ENCODE measurements at regions not wholly inside any gene's neighbourhood (a gene's known extent, or its start where the extent isn't known, plus 50 kb on each side); places are given as distances from the start of the nearest gene placed in this dataset.

DNA sequence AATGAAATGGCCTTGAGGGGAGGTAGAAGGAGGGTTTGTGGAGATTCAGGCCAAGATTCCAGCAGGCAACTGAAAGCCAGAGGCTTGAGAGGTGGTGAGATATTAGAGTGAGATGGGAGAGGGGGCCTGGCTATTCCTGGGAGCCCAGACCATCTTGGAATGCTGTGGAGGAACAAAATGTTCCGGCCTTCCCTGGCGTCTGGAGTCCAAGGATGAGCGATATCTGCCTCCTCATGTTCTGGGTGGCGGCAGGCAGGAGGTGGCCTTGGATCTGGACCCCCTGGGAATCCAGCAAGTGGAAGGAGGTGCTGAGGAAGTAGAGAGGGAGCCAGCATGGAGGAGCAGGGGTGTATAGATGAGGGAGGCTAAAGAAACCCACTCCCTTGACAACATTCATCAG, 335.9 kb downstream of the CYP26B1 start:
- ATAC-seq (no peak), DNase-seq (peak in 1 of 5 donors; percentile 5)
- H3K4me1 ChIP-seq: peaks cover 0 to 10% (median 0%) of the 10 kb centered on the region in 12 donors
- intact Hi-C loops (cut with DNase I): no loop called here
- TF ChIP-seq POLR2A (IDR thresholded peaks at IDR 0.05): no peak
- TF ChIP-seq, protein P1, sequence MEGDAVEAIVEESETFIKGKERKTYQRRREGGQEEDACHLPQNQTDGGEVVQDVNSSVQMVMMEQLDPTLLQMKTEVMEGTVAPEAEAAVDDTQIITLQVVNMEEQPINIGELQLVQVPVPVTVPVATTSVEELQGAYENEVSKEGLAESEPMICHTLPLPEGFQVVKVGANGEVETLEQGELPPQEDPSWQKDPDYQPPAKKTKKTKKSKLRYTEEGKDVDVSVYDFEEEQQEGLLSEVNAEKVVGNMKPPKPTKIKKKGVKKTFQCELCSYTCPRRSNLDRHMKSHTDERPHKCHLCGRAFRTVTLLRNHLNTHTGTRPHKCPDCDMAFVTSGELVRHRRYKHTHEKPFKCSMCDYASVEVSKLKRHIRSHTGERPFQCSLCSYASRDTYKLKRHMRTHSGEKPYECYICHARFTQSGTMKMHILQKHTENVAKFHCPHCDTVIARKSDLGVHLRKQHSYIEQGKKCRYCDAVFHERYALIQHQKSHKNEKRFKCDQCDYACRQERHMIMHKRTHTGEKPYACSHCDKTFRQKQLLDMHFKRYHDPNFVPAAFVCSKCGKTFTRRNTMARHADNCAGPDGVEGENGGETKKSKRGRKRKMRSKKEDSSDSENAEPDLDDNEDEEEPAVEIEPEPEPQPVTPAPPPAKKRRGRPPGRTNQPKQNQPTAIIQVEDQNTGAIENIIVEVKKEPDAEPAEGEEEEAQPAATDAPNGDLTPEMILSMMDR (IDR thresholded peaks at IDR 0.05): no peak
- 88 to 98% (median 95%) methylated on average over 4 of the region's 4 CpGs for WGBS, 4 donors
- no peaks in the 10 kb centered on the region for H3K36me3 ChIP-seq
- no peaks in the 10 kb centered on the region for H3K27me3 ChIP-seq
- no peaks in the 10 kb centered on the region for H3K9me3 ChIP-seq
- H3K27ac ChIP-seq: no peak overlapping the region
- no peak overlapping the region for H3K4me3 ChIP-seq

- H3K9me3 ChIP-seq: no peaks in the 10 kb centered on the region
- peak in 1 of 5 donors; percentile 8 for DNase-seq
- TF ChIP-seq, protein P1 (IDR thresholded peaks at IDR 0.05): no peak
- TF ChIP-seq POLR2A (IDR thresholded peaks at IDR 0.05): no peak
- no peak overlapping the region for H3K27ac ChIP-seq
- peaks cover 0 to 10% (median 0%) of the 10 kb centered on the region in 12 donors for H3K4me1 ChIP-seq
- intact Hi-C loops (cut with DNase I): no loop called here
- no peaks in the 10 kb centered on the region for H3K36me3 ChIP-seq
- no peaks in the 10 kb centered on the region for H3K27me3 ChIP-seq
- no peak overlapping the region for H3K4me3 ChIP-seq
- no peak for ATAC-seq
Observed at GRCh38 chr2:71811157-71811556, 336.5 kb downstream of the CYP26B1 start.

DNA sequence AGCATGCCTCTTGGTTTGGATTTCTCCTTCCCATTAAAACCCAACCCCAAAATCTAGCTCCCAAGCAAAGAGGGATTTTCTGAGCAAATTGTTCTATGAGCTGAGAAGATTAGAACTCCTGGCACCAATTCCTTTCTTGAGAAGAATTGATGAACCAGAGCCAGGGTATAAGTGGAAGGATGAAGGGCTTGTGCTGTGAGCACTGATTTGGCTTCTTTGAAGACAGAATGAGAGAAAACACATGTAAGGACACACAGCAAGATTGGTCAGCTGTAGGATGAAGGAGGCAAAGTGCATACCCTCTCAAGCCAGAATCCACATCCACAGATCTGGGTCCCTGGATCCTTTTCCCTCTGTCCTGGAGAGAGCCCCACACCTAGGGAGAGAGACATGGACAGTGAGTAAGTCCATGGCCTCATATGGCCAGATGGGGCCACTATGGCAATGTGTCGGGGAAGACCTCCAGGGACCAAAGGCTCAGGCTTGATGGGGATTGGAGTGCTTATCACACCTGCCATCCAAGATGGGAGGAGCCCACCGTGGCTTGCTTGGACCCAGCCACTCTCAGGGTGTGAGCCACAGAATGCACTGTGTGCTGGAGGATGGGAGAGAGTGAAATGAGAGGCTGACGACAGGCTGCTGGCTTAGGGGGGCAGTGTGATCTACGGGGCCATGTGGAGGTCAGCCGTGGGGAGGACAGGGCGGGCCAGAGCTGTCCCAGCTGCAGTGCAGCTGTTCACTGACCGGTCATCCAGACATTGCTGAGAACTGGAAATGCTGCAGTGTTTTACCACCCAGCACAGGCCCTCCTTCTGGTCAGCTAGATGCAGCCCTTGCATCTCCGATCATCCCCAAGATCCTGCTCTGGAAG, 339.8 kb downstream of the CYP26B1 start:
- Histone ChIP-seq H3K9me3 (no peaks in the 10 kb centered on the region), H3K4me1 (peaks cover 0 to 10% (median 0%) of the 10 kb centered on the region in 12 donors), H3K27me3 (no peaks in the 10 kb centered on the region), H3K4me3 (no peak overlapping the region), H3K27ac (no peak overlapping the region), H3K36me3 (no peaks in the 10 kb centered on the region)
- TF ChIP-seq, protein P1 (IDR thresholded peaks at IDR 0.05): no peak
- no peak for TF ChIP-seq POLR2A (IDR thresholded peaks at IDR 0.05)
- ATAC-seq (peak; percentile 88 to 96 (median 90)), DNase-seq (peak; percentile 50 to 83 (median 76))
- intact Hi-C loops (cut with DNase I): loop anchor here in 6 of 10 donors (10.0 kb wide), 2 partner anchors 117 to 187 kb away; no protein-coding TSS in a partner anchor
- 56 to 69% (median 64%) methylated on average over 7 to 8 of the region's 8 CpGs for WGBS, 4 donors

DNA sequence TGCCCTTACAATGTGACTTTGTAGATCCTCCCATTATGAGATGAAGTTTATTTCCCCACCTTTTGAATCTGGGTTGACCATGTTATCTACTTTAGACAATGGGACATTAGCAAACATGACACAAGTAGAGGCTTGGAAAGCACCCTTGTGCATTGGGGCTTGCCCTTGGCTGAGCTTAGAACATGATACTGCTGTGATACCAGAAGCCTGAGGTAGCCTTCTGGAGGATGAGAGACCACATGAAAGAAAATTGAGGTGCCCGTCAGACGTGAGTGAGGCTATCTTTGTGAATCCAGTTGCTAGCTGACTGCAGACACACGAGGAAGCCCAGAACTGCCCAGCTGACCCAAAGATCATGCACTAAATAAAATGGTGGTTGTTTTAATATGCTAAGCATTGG, 341.2 kb downstream of the CYP26B1 start:
- intact Hi-C loops (cut with DNase I): loop anchor here in 6 of 10 donors (10.0 kb wide), 2 partner anchors 118 to 188 kb away; no protein-coding TSS in a partner anchor

More for the DNA sequence above, 341.2 kb downstream of the CYP26B1 start:
- Histone ChIP-seq H3K27ac (no peak overlapping the region), H3K9me3 (no peaks in the 10 kb centered on the region), H3K27me3 (no peaks in the 10 kb centered on the region), H3K36me3 (no peaks in the 10 kb centered on the region), H3K4me1 (peaks cover 0 to 18% (median 1%) of the 10 kb centered on the region in 12 donors), H3K4me3 (no peak overlapping the region)
- ATAC-seq (no peak), DNase-seq (no peak)
- WGBS, 4 donors: 83 to 95% (median 93%) methylated on average over 3 of the region's 3 CpGs
- TF ChIP-seq, protein P1 (IDR thresholded peaks at IDR 0.05): no peak
- TF ChIP-seq POLR2A (IDR thresholded peaks at IDR 0.05): no peak

All from heart left ventricle (tissue), 16 donors.